Prostate gland (tissue), 2 donors: ENCODE measurements at regions not wholly inside any gene's neighbourhood (a gene's known extent, or its start where the extent isn't known, plus 50 kb on each side); places are given as distances from the start of the nearest gene placed in this dataset.
A peak's percentile ranks its signal among the peaks of the same experiment; 100 is the strongest.

ENCODE experiments used
- POLR2A ChIP-seq: fragments of 450-650 bp; IDR thresholded peaks from one replicate; pipeline ENCODE4 v1.6.1; 2016; ENCODE audit warnings: antibody characterized with exemption, mild to moderate bottlenecking
- POLR2AphosphoS5 ChIP-seq: sonication (generic); formaldehyde crosslinking; IDR thresholded peaks from one replicate; pipeline ENCODE4 v1.6.1; 2017; ENCODE audit warnings: antibody characterized with exemption
- TF ChIP-seq, protein P1 (sequence below), 4 experiments: fragments of 200-600 bp in 2 of 4; fragments of 450-650 bp in 2 of 4; sonication (generic) in 2 of 4; IDR thresholded peaks; 1 replicate in 3 of 4; 2 replicates in 1 of 4; pipeline ENCODE4 v1.5.1; 2016 to 2019; ENCODE audit warnings: antibody characterized with exemption in 4 of 4, mild to moderate bottlenecking in 2 of 4, moderate library complexity in 2 of 4

- TF ChIP-seq, protein P1, sequence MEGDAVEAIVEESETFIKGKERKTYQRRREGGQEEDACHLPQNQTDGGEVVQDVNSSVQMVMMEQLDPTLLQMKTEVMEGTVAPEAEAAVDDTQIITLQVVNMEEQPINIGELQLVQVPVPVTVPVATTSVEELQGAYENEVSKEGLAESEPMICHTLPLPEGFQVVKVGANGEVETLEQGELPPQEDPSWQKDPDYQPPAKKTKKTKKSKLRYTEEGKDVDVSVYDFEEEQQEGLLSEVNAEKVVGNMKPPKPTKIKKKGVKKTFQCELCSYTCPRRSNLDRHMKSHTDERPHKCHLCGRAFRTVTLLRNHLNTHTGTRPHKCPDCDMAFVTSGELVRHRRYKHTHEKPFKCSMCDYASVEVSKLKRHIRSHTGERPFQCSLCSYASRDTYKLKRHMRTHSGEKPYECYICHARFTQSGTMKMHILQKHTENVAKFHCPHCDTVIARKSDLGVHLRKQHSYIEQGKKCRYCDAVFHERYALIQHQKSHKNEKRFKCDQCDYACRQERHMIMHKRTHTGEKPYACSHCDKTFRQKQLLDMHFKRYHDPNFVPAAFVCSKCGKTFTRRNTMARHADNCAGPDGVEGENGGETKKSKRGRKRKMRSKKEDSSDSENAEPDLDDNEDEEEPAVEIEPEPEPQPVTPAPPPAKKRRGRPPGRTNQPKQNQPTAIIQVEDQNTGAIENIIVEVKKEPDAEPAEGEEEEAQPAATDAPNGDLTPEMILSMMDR (IDR thresholded peaks at IDR 0.05): peak in 1 of 4 experiments; percentile 12
- TF ChIP-seq POLR2A (no peak), POLR2AphosphoS5 (no peak)
Observed at GRCh38 chr13:70339738-70340137, 231.5 kb upstream of the KLHL1 start.
